SK-N-MC (cell line): ENCODE measurements at regions not wholly inside any gene's neighbourhood (a gene's known extent, or its start where the extent isn't known, plus 50 kb on each side); places are given as distances from the start of the nearest gene placed in this dataset.

ENCODE experiments used
- DNase-seq: peaks from one replicate; pipeline ENCODE4 v3.0.0-alpha.2; 2011; ENCODE audit warnings: low read depth, low spot score
- H3K27ac ChIP-seq: fragments of 200-600 bp; sonication (generic); 2 replicates; pipeline ENCODE4 v1.5.1; 2016; ENCODE audit warnings: mixed run types
- H3K36me3 ChIP-seq: fragments of 200-600 bp; sonication (generic); 2 replicates; pipeline ENCODE4 v1.6.1; 2017; ENCODE audit warnings: antibody characterized with exemption, low read length, mixed read lengths; ENCODE audit not compliant: insufficient read depth
- H3K4me3 ChIP-seq: fragments of 200-600 bp; sonication (generic); 2 replicates; pipeline ENCODE4 v1.5.1; 2016
- H3K9ac ChIP-seq: fragments of 200-600 bp; sonication (generic); 2 replicates; pipeline ENCODE4 v1.8.0; 2017; ENCODE audit warnings: mixed run types, mixed read lengths; ENCODE audit not compliant: insufficient read length
- H3K9me3 ChIP-seq: fragments of 200-600 bp; sonication (generic); 2 replicates; pipeline ENCODE4 v1.6.1; 2017; ENCODE audit warnings: low read depth, mild to moderate bottlenecking, antibody characterized with exemption, low read length, moderate library complexity, mixed read lengths
- EZH2 ChIP-seq: fragments of 200-600 bp; sonication (generic); IDR thresholded peaks from one replicate; pipeline ENCODE4 v1.6.1; 2017; ENCODE audit warnings: antibody characterized with exemption
- FOXP2 ChIP-seq: optimal IDR thresholded peaks from 2 replicates; pipeline ENCODE3; 2011; ENCODE audit warnings: mild to moderate bottlenecking, moderate library complexity; ENCODE audit not compliant: insufficient read depth; ENCODE audit errors: extremely low read length, control extremely low read depth
- POLR2AphosphoS5 ChIP-seq: IDR thresholded peaks from 2 replicates; pipeline ENCODE4 v1.6.1; 2012; ENCODE audit warnings: mild to moderate bottlenecking, low read depth, low read length, borderline replicate concordance

GRCh38 chr12:9258676-9259075 lies 50.5 kb upstream of the PZP start:
- Histone ChIP-seq H3K9ac (no peak overlapping the region), H3K4me3 (no peak overlapping the region), H3K27ac (no peak overlapping the region), H3K36me3 (no peaks in the 10 kb centered on the region), H3K9me3 (no peaks in the 10 kb centered on the region)
- no peak for DNase-seq
- TF ChIP-seq EZH2 (no peak), FOXP2 (no peak), POLR2AphosphoS5 (no peak)
